Fibroblast of skin of scalp (primary cell): ENCODE measurements at regions not wholly inside any gene's neighbourhood (a gene's known extent, or its start where the extent isn't known, plus 50 kb on each side); places are given as distances from the start of the nearest gene placed in this dataset.
A peak's percentile ranks its signal among the peaks of the same experiment; 100 is the strongest.

ENCODE experiments used
- DNase-seq: peaks from one replicate; pipeline ENCODE4 v3.0.0-alpha.2; 2013

DNA sequence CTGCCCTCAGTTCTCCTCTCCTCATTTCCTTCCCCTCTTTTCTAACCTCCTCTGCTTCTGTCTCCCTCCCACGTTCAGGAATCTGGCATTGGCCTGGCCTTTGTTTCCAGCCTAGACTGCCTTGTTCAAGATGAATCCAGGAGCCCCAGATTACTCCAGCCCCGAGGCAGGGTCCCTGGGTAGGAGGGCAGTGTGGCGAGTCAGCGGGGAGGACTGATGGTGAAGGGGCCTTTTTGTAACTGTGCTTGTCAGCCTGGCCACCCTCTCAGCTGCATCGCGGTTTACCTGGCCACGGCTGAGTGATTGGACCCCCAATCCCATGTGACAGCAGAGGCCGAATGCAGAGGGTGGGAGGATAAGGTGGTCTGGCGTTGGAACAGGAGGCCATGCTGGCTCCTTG is 96.1 kb upstream of the SHH start:
- DNase-seq: no peak

DNA sequence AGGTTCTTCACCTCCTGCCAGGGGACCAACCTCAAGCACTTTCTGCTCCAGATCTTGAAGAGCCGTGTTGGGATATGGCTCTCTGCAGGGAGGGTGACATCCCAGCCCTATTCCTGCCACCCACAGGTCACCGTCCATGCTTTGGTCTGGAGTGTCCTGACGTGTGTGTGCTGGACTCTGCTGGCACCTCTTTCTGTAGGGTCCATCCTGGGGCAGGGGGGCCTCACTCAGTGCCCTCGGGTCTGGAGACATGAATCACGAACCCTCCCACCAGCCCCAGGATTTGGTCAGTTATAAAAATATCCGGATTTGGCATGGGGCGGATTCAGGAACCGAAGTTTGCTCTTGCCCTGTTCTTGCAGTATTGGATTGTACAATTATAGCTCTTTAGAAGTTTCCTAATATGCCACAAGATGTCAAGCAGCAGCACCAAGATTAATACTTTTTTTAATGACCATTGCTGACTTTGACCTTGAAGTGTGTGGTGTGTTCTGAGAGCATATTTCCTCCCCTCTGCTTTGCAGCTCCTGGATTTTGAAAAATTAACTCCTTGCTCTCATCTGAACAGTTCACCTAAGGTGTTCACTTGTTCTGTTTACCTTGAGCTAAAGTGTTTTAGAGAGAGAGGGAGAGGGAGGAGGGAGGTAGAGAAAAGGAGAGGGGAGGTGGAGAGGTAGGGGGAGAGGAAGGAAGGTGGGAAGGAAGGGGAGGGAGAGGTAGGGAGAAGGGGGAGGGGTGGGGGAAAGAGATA is 95.4 kb upstream of the SHH start:
- DNase-seq: no peak

DNA sequence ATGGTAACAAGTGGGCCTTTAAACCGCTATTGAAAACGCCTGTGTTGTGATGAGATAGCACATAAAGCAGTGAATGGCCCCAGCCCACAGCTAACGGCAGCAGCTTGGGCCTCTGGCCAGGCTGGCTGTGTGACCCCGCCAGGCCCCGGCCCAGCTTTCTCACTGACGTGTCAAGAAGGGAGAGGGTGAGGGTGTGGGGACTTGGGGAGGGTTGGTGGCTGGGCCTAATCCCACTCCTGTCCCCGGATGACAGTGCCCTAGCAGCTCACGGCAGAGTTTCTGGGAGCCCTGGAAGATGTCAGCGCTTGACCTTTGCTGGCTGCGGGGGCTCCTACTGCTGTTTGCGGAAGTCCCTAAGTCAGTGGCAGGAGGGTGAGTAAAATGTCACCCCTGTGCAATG is 88.9 kb upstream of the SHH start:
- DNase-seq: no peak

DNA sequence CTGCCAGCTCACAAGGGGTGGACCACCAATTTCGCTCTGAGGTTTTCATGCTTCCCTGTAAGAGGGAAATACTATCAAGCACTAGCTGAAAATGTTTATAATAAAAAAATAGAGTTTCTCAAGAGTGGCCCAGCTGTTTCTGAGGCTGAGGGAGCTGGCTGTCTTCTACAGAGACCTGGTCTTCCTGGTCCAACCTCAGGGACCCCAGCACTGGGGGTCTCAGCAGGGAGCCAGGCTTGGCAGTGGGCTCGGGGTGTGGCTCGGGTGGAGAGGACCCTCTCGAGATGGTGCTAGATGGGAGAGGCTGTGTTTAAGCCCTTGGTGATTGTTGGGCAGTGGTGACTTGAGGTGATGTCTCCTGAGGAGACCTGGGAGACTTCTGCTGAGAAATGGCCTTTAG is 87.3 kb upstream of the SHH start:
- DNase-seq: no peak

DNA sequence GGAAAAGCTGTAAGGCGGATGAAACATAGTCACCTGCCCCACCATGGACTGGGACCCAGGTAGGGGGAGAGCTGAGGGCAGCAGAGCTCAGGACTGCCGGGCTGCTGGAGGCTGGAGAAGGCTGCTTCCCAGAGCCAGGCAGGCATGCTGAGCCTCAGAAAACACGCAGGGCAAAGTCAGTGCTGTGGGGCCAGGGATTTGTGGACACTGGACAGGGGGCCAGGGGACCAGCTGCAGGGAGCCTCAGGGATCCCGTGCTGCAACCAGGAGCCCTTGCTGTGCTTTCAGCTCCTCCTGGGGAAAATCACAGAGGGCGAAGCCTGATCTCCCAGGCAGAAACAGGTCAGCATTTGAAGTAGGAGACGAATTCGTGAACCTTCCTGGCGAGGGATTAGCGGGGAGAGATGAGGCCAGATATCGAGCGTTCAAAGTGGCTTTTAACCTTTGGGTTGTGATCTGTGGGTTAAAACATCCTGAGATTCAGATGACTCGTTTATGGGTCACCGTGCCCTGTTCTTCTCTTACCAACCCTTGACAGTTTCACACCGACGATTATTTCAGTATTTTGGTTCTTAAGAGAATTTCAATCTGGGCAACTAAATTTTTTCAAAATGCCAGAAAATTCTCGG is 85.6 kb upstream of the SHH start:
- no peak for DNase-seq

DNA sequence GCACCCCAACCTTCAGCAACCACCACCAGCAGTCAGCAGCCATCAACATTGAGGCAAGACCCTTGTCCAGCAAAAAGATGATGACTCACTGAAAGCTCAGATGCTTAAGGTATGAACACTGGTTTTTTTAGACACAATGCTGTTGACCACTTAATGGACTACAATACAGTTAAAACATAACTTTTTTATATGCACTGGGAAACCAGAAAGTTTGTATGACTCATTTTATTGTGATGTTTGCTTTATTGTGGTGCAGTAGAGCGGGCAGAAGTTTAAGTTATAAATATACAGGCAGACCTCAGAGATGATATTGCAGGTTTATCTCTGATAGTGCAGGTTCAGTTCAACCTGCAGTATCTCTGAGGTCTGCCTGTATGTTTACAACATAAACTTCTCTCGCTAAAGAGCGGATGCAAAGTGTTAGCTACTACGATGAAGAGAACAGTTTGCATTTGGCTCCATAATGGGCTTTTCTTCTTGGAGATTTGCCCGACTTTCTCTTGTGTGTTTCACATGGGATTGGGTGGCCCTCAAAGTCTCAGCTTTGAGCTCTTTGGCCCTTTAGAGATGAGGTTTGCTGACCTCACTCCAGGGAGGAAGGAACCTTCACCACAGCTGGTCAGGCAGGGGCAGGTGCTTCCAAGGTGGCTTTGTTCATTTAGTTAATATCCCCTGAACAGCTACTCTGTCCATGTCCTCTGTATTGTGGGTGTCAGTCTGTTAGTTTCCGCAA is 84.4 kb upstream of the SHH start:
- DNase-seq: no peak

DNA sequence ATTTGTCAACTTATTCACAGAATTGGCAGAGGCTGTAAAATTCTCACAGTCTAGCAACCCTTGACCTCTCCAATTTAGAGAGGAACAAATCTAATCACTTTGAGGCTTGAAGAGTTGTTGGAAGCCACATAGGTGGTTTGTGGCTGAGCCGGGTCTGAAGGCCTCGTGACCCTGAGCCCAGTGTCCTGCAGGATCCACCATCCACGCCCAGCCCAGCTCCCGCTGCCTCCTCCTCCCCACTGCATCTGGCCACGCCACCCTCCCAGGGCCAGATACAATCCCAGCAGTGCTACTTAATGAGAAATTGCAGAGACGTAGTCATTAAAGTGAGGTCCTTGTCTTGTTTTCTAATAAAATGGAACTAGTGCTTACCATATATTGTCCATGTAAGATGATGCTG is 81.4 kb upstream of the SHH start:
- DNase-seq: no peak

DNA sequence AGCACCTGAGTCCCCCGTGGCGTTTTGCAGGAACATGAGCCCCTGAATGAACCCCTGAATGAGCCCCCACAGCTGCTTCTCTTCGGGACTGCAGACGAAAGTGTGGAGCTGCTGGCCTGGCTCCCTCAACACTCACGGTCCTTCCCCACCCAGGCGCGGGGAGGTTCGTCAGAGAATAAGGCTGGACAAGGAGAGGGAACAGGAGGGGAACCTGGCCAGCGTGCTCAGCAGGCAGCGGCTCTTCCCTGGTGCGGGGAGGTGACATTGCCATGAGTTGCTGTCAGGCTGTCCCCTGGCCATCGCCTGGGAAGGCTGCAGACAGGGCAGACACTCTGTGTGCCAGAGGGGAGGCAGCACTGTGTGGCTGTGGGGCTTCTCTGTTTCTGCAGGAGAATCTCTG is 80.9 kb upstream of the SHH start:
- no peak for DNase-seq

DNA sequence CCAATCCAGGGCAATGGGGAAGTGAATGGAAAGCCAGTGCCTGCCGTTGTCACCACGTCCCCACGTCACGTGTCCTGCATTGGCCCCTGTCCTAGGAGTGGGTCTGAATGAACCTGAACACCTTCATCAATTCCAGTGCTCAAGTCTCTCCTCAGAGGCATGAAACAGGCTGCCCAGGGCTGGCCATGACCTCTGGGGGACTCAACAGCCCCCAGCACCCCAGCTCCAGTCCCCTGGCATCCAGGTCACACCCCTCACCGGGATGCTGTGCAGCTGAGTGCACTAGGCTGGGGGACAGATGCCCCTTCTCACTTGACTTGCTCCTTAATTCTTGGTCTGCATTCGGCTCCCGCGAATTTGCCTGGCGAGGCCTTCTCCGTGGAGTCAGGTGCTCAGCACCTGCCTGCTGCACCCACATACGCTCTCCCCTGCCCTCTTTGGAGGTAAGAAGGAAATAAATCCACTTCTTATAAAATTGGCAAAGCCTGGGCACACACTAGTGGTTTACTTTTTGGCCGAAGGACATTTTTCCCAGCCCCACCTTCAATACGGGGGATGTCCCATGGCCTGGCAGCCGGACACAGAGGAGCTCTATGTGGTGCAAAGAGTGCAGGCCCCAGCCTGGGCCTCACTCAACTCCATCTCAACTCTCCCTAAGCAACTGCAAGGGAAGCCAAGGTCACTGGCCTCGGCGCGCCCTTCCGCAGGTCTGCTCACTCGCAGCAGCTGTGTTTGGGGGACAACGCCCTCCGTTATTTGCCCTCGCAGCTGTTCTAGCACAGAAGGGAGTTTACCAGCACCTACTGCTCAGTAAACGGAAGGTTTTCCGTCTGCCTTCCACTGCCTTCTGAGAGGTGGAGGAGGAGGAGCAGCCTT is 77.6 kb upstream of the SHH start:
- no peak for DNase-seq

DNA sequence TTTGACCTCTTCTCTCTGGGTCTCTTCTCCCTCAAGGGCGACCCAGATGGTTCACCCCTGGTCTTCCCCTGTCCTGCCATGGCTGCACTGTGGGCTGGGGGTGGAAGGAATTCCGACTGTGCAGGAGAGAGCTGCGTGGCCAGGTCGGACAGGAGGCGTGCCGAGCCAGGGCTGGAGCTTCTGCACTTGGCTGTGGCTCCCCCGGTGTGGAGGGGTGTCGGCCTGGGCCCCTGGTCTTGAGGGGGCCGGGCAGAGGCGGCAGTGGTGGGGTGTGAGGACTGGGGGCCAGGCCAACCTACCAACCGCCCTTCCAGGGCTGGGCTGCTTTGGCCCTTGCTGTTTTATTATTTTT is 74.9 kb upstream of the SHH start:
- no peak for DNase-seq

DNA sequence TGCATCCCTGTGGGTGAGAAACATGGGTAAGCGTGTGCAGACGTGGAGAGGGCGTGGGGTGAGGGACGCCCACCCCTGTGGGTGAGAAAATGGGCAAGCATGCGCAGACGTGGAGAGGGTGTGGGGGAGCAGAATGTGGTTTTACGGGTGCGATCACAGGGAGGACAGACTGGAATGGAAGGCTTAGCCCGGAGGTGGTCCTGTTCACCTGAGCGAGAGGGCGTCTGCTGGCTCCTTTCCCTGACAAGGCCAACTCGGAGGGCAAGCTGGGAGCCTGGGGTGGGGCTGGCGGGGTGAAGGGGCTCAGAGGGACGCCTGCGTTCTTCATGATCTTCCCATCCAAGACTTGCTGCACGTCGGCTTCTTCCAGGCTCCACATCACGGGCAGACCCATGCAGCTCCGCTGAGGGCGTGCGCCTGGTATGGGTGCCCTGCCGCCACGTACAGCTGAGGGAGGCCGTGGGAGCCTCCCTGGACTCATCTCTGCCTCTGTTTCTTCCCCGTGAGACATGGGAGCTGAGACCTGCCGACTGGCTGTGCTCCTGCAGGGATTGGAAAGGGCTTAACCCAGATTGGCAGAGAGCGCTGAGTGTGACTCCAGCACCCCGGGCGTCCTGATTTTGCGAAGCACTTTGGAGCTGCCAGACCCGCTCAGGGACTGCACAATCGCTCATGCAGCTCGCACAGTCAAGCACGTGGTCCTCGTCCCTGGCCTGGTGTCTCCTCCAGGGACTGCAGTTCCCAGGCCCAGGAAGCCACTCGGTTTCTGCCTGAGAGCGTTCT is 74.3 kb upstream of the SHH start:
- DNase-seq: no peak

DNA sequence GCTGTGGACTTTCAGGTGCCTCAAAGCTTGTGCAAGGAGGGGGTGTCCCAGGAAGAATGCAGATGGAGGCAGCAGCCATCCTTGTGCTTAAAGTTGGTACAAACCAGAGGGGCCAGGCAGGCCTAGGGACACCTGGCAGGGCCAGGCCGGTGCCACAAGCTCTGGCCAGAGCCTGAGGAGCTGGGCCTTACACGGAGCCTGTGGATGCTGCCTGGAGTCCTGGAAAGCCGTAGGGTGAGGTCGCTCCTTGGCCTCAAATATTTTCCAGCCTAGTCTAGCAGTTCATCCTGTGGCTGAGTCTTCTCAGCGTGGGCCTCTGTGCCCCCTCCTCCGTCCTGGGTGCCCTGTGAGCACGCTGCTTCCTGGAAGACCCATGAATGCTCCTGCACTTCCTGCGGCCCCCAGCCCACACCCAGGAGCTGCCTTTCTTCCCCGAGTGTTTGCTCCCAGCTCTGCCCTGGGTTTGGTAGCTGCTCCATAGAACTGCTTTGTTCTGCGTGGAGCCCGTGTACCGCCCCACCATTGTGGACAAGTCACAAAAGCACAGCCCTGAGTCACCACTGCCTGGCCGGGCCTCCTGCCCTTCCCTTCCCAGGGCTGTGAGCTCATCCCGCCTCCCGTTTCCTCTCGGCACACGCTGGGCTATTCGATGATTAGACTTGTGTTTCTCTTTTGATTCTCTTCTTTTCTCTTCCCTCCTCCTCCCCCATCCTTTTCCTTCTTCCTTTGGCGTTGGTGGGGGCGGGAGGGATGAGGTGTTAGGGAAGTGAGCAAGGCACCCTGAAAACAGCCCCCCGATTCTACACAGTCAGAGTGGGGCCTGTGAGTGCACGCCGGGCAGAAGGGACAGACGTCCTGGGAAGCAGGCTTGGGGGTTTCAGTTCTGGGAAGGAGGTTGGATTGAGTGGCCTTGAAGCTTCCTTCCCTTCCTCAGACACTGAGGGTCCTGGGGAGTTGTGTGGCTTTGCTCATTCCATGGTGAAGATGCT is 73.2 kb upstream of the SHH start:
- peak; percentile 61 for DNase-seq

DNA sequence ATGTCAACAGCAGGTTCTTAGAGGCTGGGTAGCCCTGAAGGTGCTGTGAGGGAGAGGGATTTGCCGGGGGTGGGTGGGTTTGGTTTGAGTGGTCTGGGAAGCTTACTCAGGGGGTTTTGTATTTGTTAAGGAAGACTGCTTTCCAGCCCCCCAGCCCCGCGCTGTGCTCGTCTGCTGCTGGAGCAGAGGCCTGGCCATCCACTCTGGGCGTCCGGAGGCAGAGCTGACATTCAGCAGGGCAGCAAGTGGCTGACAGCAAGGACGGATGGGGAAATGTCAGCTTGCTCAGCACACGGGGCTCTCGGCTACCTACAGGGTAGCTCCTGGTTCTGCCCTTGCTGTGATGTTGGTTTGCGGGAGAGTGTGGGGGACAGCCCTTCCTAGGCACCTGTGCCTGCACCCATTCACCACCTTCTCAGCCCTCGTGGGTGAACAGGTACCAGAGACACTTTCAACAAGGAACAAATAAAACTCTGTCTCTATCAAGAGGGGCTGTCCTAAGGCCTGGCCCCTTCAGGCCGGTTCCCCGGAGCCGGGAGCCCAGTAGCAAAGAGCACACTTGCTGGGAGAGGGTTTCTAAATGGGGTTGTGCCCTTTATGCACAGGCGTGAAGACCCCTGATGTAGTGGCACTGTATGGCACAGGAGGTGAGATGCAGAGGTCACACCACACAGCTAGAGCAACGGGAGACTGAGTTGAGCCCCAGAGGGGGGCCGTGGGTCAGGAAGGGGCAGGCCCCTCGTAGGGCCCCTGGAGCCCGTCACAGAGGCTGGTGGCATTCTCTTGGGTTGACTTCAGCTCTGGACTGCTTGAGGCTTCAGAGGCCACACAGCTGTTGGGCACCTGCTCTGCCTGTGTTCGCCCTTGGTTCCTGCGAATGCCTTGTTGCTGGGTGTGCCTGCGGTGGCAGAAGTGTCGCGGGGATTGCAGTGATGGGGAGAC is 72.2 kb upstream of the SHH start:
- DNase-seq: no peak

DNA sequence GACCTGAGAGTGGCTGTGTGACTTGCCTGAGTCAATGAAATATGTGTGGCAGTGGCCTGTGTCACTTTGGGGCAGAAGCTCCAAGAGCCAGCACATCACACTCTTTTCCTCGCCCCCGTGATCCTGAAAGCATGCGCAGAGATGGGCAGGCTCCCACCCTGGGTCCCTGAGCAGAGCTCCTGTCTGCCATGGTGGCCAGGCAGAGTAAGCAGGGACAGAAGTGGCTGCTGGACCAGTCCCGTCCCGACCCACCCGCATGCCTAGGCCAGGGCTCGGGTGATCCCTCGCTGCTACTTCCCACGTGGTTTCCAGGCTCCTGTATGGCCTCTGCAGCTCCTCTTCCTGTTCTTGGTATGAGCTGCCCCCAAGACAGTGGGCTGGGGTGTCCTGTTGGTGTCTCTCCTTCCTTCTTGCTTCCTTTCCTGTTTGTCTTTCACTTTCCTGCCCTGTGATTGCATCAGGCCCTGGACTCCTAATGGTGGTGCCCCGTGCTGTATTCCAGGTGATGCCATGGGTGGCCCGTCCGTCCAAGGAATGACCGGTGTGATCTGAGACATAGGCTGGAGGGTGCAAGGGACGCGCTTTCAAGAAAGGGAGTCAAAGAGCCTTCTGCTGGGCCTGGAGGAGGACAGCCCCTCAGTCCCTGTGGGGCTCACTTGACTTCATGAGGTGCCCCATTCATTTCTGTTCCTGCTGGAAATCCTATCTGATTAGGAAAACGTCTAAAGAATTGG is 71.4 kb upstream of the SHH start:
- DNase-seq: no peak

DNA sequence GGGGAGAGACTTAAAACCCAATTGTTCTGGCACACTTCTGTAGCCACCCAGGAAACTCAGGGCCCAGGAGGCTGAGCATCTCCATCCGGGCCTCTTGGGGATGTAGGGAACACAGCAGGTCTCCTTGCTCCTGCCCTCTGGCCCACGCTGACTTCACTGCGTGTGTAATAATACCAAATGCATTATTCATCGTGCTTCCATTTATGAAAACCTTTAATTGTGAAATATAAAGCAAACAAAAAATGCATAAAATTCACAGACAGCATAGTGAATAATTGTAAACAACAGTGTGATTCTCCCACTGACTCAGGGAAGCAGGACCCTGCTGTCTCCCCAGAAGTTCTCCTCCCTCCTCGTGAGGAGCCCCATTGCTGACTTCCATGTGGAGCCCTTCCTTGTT is 70.3 kb upstream of the SHH start:
- DNase-seq: peak; percentile 31

DNA sequence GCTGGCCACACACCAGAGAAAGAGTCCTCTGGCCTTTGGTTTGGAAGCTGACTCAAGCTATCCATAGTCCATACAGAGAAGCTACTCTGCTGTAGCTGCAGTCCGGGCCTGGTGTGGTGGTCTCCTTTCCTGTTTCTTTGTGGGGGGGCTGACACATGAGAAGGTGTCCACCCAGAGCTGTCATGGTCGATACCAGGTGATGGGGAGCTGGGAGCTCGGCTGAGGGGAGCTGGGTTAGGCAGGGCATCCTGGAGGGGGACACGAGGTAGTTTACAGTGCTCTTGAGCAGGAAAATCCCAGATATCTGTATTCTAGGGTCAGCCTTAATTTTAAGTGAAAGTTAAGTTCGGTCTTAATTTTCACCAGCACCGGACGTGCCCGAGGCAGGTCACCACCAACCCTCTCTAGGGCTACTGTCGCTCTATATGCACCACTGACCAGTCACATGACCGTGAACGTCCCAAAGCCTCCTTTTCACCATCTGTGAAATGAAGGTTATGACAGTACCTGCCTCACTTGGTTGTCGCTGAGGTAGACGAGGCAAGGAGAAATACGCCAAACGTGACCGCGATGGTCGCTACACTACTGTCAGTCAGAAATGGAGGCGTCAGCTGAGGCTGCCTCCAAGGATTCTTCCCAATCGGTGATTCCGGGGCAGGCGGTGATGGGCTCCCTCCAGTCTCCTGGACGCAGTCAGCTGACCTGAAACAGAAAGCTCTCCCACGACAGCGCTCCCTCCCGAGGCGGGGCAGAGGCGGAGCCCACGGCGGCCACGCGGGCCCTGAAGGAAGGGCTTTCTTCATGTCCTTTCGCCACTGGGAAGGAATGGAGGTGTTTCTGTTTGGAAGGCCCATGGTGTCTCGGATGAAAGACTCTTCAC is 69.4 kb upstream of the SHH start:
- no peak for DNase-seq

DNA sequence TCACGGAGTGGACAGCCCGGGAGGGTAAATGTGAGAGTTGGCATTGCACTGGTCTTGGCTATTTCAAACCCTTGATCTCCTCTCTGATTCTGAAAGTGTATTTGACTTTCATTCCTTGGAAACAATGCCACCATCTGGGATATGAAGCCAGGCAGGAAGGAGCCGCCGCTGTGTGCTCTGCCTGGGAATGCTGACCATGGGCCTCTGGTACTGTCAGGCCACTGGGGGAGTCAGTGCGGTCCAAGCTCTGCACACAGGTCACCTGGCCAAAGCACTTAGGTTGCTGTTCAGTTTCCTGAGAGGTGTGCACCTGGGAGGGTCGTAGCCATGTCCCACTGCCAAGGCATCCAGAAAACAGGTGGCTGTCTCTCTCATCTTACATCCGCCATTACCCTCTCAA is 68.5 kb upstream of the SHH start:
- no peak for DNase-seq

DNA sequence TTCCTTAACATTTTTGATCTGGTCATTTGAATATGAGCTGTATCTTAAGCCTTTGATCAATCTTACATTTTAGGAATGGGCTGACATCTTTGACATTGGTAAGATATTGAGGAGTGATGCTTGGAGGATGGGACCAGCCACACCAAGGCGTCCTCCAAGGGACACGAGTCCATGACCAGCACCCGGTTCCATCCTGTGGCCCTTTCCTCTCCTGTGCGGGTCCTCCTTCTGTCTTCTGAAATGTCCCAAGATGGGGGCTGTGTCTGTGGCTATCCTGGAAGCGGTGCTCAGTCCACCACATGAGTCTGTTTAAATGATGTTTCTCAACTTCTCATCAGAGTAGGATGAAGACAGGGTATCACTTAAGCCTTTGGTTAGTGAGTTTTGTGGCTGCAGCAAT is 67.3 kb upstream of the SHH start:
- no peak for DNase-seq
